DMS53 treated with DMSO at 0.1 percent for 48 hours (cell line): ENCODE measurements at regions not wholly inside any gene's neighbourhood (a gene's known extent, or its start where the extent isn't known, plus 50 kb on each side); places are given as distances from the start of the nearest gene placed in this dataset.
"Not testable (repeated sequence)": the region's sequence is repeated elsewhere in the genome, so short reads cannot be mapped to it uniquely, and the experiment has no call there.

Source experiments
- DNase-seq: peaks from one replicate; lab custom pipeline; 2025; ENCODE audit not compliant: unreplicated experiment; lab: John Stamatoyannopoulos, UW

GRCh38 chr4:26044524-26044923, 130.5 kb downstream of the SMIM20 start:
- DNase-seq = no peak

GRCh38 chr4:26044983-26045382, 131.0 kb downstream of the SMIM20 start:
- DNase-seq = no peak

DNA sequence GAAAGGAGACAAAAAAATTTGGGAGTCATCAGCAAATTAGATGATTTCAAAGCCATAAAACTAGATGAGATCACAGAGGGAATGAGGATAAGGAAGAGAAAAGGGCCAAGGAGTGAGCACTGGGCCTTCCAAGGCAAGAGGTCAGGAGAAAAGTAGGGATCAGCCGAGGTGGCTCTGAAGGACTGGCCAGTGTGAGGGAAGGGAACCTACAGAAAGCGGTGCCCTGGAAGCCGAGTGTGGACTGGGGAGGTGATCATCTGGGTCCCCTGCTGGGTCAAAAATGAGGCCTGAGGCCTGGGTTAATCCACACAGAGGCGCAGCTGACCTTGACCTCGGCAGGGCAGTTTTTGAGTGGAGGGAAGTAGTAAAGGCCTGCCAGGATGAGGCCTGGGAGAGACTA, 133.8 kb downstream of the SMIM20 start:
- no peak for DNase-seq

DNA sequence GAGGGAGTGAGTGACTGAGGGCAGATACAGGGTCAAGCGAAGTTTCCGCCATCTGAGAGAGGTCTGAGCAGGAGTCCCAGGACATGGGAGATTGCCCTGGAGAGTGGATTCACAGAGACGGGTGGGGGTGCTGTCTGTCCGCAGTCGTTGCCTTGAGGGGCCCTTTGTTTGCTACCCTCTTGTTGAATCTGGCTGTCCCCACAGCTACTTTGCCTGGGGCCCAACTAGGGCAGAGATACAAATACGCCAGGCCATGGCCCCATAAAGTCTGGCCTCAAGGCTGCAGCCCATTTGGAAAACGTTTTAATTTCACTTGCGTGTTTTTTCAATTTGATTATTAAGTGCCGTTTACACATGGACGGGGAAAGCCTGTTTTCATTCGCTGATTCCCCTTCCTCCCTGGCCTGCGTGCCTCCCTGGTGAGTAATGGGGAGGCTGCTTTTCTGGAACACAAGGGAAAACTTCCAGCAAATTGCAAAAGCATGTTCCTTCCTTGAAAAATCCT, 134.4 kb downstream of the SMIM20 start:
- DNase-seq = no peak

DNA sequence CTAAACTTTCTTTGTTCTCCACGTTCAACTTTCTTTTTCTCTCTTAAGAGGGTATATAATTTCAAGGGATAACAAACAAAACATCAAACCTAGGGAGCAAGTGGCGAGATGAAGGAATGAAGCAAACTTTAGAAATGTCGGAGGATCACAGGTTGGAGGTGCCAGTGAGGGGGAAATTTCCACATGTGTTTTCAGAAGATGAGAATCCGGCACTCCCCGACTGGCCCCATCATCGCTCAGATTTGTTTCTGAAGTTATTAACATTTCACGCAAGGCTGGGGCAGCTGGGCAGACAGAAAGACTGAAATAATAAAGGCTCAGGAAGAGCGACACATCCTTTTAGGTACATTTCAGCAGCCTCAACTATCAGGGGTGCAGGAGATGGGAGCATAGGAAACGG, 134.9 kb downstream of the SMIM20 start:
- no peak for DNase-seq

DNA sequence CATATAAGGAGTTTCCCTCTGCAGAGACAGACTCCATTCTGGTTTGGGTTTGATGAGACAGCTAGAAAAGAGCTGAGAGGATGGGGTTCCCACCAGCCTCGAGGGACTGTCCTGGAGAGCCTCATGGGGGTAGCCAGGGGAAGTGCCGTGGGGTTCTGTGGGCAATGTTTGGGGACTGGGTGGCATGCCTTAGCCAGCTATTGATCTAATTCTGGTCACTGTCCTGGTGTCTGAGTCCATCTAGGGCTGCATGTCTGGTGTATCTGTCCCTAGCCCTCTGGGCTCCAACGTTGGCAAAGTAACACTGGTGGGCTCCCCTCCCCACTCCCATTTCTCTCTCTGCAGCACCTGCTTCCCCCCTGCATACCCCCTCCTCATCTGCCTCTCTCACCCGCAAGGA, 135.4 kb downstream of the SMIM20 start:
- DNase-seq = no peak

- DNase-seq = no peak
Measured at GRCh38 chr4:26050212-26050643, 136.2 kb downstream of the SMIM20 start.

GRCh38 chr4:26050671-26051070, 136.7 kb downstream of the SMIM20 start:
- DNase-seq = no peak

DNA sequence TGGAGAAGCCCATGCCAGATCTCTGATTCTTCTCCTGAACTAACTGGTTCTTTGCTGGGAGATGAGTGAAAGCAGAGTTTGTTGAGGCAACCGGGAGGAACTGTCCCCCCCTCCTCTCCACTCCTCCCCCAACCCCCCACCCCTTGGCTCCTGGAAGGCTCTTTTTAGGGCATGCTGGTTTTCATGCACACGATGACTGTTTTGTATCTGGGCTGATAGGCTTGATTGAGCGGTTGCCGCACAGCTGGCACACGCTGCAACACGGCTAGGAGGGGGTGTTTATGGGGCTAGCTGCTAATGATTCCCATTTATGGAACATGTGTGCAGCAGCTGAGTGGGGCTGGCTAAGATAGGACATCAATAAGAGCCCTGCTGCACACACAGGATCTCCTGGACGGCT, 137.2 kb downstream of the SMIM20 start:
- no peak for DNase-seq

DNA sequence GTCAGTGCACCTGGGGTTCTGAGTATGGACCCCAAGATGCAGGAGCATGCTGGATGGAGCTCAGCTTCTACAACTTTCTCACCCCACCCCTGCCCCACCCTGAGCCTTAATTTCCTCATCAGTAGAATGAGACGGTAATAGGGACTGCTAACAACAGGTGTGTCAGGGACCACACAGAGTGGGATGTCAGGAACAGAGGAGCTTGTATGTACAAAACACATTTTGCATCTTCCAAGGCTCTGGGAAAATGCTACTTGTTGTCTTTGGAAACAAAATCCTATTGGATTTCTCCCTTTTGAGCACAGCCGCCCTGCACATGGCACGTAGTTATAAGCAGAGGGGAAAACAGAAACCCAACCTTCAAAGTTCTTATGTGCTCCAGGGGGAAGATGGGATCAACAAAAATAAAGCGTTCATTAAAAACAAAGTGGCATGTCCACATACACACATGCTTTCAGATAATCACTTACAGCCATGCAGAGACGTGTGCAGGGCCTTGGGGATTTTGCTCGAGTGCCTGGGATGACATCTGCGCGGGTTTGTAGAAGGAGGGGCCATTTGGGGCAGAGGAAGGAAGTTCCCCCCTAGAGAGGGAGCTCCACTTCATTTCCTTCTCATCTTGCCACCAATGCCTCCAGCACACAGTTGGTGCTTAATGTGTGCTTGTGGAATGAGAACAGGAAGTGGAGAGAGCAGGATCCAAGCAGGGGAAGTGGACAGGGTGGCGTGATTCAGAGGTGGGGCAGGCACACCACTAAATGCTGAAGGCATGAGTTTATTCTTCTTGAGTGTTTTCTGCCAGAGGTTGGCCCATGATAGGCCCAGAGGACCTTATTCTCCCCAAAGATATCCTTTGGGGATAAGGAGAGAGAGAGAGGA, 138.9 kb downstream of the SMIM20 start:
- no peak for DNase-seq

DNA sequence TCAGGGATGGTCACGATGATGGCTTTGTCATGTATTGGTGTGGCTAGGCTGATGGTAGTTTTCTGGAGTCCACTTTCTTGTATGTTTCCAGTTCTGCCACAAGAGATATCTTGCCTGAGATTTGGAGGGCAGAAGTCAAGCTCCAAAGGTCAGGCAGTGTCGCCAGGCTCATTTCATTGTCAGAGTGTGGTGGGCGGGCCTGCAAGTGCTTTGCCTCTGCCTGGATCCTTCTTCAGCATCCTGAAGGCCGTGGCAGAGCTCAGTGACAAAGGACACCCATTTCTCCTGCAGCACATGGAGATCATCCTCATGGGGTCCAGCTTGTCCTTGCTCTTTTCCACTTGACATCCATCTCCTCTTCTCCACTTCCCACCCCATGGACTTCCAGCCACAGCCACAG, 139.7 kb downstream of the SMIM20 start:
- DNase-seq = no peak

GRCh38 chr4:26055855-26056254, 141.8 kb downstream of the SMIM20 start:
- DNase-seq = no peak

- DNase-seq = no peak
Measured at GRCh38 chr4:26056406-26056805, 142.4 kb downstream of the SMIM20 start.

- DNase-seq = not testable (repeated sequence)
Measured at GRCh38 chr4:26057839-26058238, 143.8 kb downstream of the SMIM20 start.

DNA sequence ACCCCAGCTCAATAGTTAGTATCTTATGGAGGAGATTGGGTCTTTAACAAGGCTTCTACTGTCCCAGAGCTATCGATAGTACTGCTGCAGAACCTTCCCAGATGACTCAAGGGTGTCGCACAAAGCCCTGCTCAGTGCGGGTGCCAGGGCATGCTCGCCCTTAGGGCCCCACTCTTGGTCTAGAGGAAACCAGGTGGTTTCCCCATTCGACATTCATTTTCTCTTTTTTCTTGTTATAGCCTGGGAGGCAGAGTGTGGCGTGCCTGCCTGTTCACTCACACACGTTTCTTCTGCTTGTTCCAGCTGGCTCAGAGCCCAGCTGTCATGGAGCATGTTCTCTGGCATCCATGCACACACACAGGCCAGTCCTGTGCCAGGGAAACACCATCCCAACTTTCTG, 144.5 kb downstream of the SMIM20 start:
- DNase-seq = no peak

GRCh38 chr4:26059391-26060154, 145.6 kb downstream of the SMIM20 start:
- no peak for DNase-seq

GRCh38 chr4:26060286-26060685, 146.3 kb downstream of the SMIM20 start:
- no peak for DNase-seq

DNA sequence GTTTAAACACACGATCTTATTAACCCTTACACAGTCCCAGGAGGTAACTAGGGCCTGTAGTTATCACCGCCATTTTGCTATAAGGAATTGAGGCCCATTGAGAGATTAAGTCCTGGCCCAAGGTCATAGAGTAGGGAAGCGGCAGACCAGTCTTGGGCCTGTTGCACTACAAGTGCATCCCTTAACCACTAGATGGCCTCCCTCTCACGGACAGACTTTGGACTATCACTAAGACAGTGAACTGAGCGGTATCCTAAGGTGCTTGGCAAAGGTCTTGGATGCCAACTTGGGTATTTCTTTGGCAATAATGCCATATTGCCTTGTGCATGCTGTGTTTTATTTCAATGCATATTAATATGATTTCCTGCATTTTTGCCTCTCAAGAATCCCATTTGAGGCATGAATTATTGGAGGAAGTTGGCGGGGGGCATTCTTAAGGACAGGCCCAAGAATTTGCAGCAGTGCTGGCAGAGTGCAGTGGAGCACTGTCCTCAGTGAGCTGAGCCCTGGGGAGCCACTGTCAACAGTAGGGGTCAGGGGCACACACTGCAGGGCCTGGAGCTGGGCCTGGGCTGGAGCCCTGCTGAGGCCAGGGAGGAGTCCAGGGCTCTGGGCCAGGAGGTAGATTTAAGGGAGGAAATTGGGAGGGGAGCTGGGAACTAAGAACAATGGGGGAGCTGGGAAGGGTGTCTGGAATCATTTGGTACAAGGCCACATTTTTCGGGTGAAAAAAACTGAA, 147.4 kb downstream of the SMIM20 start:
- peak; percentile 16 for DNase-seq

DNA sequence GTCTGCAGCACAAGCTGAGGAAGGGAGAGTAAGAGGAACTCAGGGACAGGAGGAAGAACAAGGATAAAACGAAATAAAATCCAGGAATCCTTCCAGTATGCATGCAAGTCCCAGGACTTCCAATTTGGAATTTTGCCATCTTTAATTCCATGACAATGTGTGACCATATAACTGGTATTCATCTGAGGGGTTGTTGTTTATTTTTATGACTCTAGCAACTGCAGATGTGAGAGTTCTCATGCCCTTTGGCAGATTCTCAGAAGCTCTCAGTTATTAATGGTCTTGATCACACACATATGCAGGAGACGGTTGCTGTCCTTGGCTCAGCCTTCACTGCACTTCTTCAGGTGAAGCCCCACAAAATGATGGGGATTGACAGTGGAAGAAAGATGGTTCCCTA, 148.2 kb downstream of the SMIM20 start:
- no peak for DNase-seq

DNA sequence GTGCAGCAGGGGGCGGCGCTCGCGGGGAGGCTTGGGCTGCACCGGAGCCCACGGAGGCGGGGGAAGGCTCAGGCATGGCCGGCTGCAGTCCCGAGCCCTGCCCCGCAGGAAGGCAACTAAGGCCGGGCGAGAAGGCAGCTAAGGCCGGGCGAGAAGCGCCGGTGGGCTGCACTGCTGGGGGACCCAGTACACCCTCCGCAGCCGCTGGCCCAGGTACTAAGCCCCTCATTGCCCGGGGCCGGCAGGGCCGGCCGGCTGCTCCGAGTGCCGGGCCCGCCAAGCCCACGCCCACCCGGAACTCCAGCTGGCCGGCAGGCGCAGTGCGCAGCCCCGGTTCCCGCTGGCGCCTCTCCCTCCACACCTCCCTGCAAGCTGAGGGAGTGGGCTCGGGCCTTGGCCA, 150.0 kb downstream of the SMIM20 start:
- not testable (repeated sequence) for DNase-seq

GRCh38 chr4:26065833-26066232, 151.8 kb downstream of the SMIM20 start:
- no peak for DNase-seq
